ENCODE measurements at regions not wholly inside any gene's neighbourhood (a gene's known extent, or its start where the extent isn't known, plus 50 kb on each side); places are given as distances from the start of the nearest gene placed in this dataset.

DNA sequence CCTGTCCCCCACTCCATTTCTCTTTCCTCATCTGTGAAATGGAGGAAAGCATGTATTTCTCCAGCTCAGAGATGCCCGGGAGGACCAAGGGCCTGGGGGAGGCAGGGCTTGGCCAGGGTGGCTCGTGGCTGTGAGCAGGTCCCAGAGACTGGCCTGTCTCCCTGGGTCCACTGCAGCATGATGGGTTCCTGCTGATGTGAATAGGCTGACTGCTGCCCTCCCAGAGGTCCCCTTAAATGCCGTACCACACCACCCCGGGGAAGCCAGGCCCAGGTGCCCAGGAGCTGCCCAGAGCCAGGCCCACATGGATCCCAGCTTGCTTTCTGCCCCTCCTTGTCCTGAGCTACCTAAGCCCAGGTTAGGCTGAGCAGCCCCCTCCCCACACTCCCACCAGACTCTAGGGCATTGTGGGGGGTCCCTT is 158.2 kb upstream of the C14orf180 start:
- TF ChIP-seq, protein P1, sequence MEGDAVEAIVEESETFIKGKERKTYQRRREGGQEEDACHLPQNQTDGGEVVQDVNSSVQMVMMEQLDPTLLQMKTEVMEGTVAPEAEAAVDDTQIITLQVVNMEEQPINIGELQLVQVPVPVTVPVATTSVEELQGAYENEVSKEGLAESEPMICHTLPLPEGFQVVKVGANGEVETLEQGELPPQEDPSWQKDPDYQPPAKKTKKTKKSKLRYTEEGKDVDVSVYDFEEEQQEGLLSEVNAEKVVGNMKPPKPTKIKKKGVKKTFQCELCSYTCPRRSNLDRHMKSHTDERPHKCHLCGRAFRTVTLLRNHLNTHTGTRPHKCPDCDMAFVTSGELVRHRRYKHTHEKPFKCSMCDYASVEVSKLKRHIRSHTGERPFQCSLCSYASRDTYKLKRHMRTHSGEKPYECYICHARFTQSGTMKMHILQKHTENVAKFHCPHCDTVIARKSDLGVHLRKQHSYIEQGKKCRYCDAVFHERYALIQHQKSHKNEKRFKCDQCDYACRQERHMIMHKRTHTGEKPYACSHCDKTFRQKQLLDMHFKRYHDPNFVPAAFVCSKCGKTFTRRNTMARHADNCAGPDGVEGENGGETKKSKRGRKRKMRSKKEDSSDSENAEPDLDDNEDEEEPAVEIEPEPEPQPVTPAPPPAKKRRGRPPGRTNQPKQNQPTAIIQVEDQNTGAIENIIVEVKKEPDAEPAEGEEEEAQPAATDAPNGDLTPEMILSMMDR (IDR thresholded peaks at IDR 0.05) = no peak
- TF ChIP-seq POLR2A (IDR thresholded peaks at IDR 0.05) (no peak), EP300 (IDR thresholded peaks at IDR 0.05) (no peak), POLR2AphosphoS5 (IDR thresholded peaks at IDR 0.05) (no peak)
